ENCODE measurements at regions not wholly inside any gene's neighbourhood (a gene's known extent, or its start where the extent isn't known, plus 50 kb on each side); places are given as distances from the start of the nearest gene placed in this dataset.

DNA sequence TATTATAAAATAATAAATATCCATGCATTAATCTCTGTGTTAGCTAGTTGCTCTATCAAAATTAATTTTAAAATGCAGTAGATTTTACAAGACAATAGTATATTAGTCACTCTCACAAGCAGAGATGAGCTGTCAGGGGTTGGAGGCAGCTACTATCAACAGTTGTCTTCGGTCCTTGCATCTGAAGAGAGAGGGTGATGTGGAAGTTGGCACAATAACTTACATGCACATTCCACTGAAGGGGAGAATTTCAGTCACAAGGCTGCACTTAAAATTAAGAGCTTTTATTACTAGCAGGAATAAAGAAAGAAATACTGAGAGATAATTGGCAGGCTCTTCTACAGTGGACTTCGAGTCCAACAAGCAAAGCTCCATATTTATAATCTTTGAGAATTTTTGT is 166.9 kb upstream of the DCN start:
- H3K4me3 ChIP-seq (ENCODE audit: low read depth, low read length) = no peak overlapping the region
- DNase-seq (ENCODE audit: low read depth) = no peak
- TF ChIP-seq, protein P1, sequence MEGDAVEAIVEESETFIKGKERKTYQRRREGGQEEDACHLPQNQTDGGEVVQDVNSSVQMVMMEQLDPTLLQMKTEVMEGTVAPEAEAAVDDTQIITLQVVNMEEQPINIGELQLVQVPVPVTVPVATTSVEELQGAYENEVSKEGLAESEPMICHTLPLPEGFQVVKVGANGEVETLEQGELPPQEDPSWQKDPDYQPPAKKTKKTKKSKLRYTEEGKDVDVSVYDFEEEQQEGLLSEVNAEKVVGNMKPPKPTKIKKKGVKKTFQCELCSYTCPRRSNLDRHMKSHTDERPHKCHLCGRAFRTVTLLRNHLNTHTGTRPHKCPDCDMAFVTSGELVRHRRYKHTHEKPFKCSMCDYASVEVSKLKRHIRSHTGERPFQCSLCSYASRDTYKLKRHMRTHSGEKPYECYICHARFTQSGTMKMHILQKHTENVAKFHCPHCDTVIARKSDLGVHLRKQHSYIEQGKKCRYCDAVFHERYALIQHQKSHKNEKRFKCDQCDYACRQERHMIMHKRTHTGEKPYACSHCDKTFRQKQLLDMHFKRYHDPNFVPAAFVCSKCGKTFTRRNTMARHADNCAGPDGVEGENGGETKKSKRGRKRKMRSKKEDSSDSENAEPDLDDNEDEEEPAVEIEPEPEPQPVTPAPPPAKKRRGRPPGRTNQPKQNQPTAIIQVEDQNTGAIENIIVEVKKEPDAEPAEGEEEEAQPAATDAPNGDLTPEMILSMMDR (IDR thresholded peaks at IDR 0.05; ENCODE audit: insufficient read depth, low read depth, low read length, missing control alignments) = no peak

DNA sequence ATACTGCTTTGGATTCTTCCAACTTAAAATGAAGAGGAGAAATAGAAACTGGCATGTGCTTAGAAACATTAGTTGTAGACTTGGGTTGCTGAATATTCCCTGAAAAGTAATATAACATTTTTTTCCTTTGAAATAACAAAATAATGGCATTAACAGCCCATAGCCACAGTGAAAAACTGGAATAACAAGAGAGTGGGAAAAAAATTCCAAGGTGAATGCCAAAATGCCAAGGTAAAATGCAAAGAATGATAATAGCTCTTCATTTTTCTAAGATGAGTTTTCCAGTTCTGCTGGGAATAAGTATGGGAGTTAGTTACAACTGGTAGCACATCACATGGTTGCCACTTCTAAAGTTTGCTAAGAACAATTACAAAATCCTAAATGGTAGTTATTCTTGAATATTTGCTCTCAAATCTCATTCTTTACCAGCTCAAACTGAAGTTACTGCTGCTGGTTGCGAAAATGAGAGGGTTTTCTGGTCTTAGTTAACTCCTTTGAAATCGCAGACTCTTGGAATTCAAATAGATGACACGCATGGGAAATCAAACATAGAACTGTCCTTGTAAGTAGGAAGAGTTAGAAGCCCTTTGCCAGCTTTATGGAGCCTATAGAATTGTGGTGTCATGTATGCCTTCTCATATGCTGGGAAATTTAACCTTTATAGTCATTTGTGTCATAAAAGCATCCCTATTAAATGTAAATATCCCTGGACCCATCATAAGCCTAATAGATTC is 165.0 kb upstream of the DCN start:
- DNase-seq (ENCODE audit: low read depth) = no peak
- no peak overlapping the region for H3K4me3 ChIP-seq (ENCODE audit: low read depth, low read length)
- TF ChIP-seq, protein P1 (IDR thresholded peaks at IDR 0.05; ENCODE audit: insufficient read depth, low read depth, low read length, missing control alignments) = no peak

DNA sequence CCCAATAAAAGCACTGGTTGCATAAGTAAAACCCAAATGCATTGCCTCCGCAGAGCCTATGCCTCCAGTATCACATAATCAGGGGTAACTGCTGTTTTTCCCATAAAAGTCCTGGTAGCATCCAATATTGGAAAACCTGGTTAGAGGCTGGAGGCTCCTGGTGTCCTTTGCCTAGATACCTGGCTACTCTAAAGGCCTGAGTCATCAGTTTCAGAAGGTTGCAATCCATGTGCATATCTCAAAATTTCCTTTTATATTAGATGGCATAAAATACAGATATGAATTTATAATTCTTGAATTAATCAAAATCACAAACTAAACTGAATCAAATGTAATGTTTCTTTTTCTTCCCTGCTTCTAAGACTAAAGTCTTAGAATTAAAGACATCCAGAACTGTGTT is 164.2 kb upstream of the DCN start:
- TF ChIP-seq, protein P1 (IDR thresholded peaks at IDR 0.05; ENCODE audit: insufficient read depth, low read depth, low read length, missing control alignments) = no peak
- DNase-seq (ENCODE audit: low read depth) = no peak
- H3K4me3 ChIP-seq (ENCODE audit: low read depth, low read length) = no peak overlapping the region

DNA sequence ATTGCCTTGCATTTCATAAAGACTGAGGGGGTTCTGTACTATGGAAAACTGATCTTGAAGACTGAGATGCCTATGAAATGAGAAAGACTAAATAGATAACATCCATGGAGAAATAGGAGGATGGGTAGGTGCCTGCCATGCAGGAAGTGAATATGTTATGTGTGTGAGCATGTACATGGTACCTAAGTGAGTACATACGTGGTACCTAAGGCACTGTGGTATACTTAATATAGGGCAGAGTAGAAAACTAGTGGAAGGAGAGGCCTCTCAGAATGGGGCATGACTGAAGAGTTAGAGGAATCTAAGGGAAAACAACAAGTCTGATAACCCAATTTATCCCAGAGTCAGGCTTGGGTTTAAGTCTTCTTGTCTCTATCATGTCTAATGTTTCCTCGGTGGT is 161.8 kb upstream of the DCN start:
- DNase-seq (ENCODE audit: low read depth) = no peak
- H3K4me3 ChIP-seq (ENCODE audit: low read depth, low read length) = no peak overlapping the region
- TF ChIP-seq, protein P1 (IDR thresholded peaks at IDR 0.05; ENCODE audit: insufficient read depth, low read depth, low read length, missing control alignments) = no peak

DNA sequence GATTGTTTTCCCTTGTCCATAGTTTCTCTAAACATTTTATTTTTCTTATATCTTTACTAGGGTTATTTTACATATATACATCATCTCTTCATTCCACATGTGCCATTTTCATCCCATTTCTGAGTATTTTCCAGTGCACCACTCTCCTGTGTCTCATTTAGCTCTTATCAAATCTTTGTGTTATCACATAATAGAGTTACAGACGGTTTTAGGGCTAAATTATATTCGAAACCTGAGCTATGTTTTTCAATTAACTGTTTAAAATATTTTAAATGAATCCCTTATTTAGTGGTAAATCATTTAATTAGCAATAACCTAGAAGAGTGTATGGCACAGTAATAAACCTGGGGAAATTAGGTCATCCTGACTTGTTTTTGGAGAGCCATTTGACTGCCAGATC is 160.4 kb upstream of the DCN start:
- DNase-seq (ENCODE audit: low read depth) = no peak
- H3K4me3 ChIP-seq (ENCODE audit: low read depth, low read length) = no peak overlapping the region
- TF ChIP-seq, protein P1 (IDR thresholded peaks at IDR 0.05; ENCODE audit: insufficient read depth, low read depth, low read length, missing control alignments) = no peak

DNA sequence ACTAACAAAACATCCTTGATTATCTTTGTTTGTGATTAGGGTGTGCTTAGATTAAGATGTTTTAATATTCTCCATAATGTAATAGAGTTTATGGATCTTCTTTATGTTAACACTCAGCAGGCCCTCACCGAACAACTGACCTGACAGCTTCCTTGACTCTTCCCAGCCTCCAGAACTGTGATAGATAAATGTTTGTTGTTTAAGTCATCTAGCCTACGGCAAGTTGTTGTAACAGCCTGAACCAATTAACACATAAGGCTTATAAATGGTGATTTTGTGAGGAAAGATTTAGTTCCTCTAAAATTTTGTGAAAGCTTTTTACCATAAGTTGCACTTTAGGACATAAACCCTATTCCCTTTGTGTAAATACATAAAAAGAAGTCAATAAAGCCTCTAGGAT is 156.5 kb upstream of the DCN start:
- H3K4me3 ChIP-seq (ENCODE audit: low read depth, low read length) = no peak overlapping the region
- no peak for DNase-seq (ENCODE audit: low read depth)
- TF ChIP-seq, protein P1 (IDR thresholded peaks at IDR 0.05; ENCODE audit: insufficient read depth, low read depth, low read length, missing control alignments) = no peak

DNA sequence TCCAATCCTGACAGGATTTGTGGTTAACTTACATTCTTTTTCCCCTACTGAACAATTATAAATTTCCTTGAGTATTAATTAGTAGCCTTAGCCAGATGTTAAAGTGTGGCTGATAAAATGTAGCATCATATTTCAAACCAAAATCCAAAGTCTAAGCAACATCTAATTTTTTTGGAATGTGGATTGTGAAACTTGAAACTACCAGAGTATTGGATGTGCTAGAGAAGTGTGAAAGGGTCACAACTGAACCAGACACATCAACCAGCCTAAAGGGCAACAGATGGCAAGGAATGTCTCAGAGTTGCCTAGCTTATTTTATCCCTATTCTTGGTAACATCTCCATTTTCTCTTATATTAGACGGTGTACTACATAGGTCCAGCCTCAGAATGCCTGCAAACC is 153.1 kb upstream of the DCN start:
- DNase-seq (ENCODE audit: low read depth) = no peak
- TF ChIP-seq, protein P1 (IDR thresholded peaks at IDR 0.05; ENCODE audit: insufficient read depth, low read depth, low read length, missing control alignments) = no peak
- H3K4me3 ChIP-seq (ENCODE audit: low read depth, low read length) = no peak overlapping the region
